ENCODE measurements at regions not wholly inside any gene's neighbourhood (a gene's known extent, or its start where the extent isn't known, plus 50 kb on each side); places are given as distances from the start of the nearest gene placed in this dataset.

DNA sequence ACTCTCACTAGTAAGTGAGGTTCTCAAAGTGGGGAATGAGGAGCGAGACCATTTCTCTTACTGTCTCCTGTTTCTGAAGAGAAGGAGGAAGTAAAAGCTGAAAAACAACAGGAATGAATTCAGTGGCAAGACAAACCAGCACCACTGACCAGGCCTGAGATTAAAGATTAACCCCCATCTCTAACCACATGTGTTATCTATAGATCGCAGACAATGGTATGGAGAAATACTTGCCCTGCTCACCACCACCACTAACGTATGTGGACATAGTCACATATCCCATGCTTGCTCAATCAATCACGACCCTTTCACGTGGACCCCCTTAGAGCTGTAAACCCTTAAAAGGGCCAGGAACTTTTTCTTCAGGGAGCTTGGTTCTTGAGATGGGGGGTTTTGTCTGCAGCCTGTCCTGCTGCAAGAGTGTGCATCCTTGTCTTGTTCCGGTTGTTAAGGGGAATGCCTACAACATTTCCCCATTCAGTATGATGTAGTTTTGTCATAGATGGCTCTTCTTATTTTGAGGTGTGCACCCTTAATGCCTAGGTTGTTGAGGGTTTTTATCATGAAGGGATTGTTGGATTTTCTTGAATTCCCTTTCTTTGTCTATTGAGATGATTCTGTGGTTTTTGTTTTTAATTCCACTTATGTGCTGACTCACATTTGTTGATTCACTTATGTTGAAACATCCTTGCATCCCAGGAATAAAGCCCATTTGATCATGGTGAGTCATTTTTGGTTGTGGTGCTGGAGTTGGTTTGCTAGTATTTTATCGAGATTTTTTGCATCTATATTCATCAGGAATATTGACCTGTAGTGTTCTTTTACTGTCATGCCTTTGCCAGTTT is 698.8 kb upstream of the LMO3 start (continued):
- TF ChIP-seq CHD2 (IDR thresholded peaks at IDR 0.05; ENCODE audit: low read depth, low read length), result no peak

DNA sequence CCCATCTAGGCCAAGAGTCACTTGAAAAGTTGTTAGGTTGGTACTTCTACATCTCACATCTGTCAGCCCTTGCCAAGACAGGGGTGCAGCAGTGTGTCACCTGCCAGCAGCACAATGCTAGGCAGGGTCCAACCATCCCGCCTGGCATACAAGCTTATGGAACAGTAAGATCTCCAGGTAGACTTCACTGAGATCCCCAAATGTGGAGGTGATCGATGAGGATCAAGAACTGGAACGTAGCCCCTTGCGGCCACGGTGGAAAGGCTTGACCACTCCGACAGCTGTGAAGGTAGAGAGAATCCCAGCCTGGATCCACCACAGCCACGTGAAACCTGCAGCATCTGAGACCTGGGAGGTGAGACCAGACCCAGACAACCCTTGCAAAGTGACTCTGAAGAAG is 696.0 kb upstream of the LMO3 start:
- CTCF ChIA-PET (ENCODE audit: low intra/inter-chr PET ratio), result no interaction called here
- Histone ChIP-seq H3K4me3 (no peak overlapping the region), H3K27me3 (ENCODE audit: control insufficient read depth in 2 of 2, insufficient read depth in 2 of 2, low read length in 2 of 2) (no peaks in the 10 kb centered on the region), H3K79me2 (ENCODE audit: control insufficient read depth, insufficient read depth, low read length) (no peaks in the 10 kb centered on the region), H2AFZ (ENCODE audit: low read depth, low read length) (no peak overlapping the region), H3K36me3 (ENCODE audit: control insufficient read depth, insufficient read depth, low read length) (no peaks in the 10 kb centered on the region), H3K4me1 (replicated peaks in 1 of 2; ENCODE audit: control insufficient read depth in 2 of 2, insufficient read depth in 2 of 2, low read length in 2 of 2) (no peaks in the 10 kb centered on the region), H4K20me1 (replicated peaks; ENCODE audit: control insufficient read depth, insufficient read depth, low read length) (no peaks in the 10 kb centered on the region), H3K9ac (ENCODE audit: insufficient read depth in 1 of 2, low read depth in 2 of 2, low read length in 2 of 2) (no peak overlapping the region), H3K4me2 (ENCODE audit: insufficient read depth, low read length) (no peak overlapping the region), H3K27ac (ENCODE audit: extremely low read depth, low read depth, low read length) (no peak overlapping the region), H3K9me1 (ENCODE audit: control insufficient read depth, insufficient read depth, low read length) (no peaks in the 10 kb centered on the region), H3K9me3 (replicated peaks; ENCODE audit: control insufficient read depth, insufficient read depth, low read depth, low read length) (no peaks in the 10 kb centered on the region)
- TF ChIP-seq ZZZ3 (IDR thresholded peaks at IDR 0.05) (no peak), ZNF274 (IDR thresholded peaks at IDR 0.05; ENCODE audit: borderline replicate concordance, low read depth, low read length) (no peak), PML (IDR thresholded peaks at IDR 0.05; ENCODE audit: low read length) (no peak), SMAD3 (CRISPR knock-in tag; conservative IDR thresholded peaks at IDR 0.05) (no peak), ZBTB11 (CRISPR knock-in tag; IDR thresholded peaks at IDR 0.05) (no peak), SP2 (IDR thresholded peaks at IDR 0.05; ENCODE audit: extremely low read depth, low read depth, low read length, poor library complexity, severe bottlenecking) (no peak), ID3 (CRISPR knock-in tag; IDR thresholded peaks at IDR 0.05) (no peak), ID3 (tag; IDR thresholded peaks at IDR 0.05) (no peak)
- no peak for FAIRE-seq
- no peak for ATAC-seq
- no peak for DNase-seq (ENCODE audit: extremely low read depth in 1 of 4, low spot score in 3 of 4)
- 0% methylated on average over 4 of the region's 7 CpGs for WGBS (ENCODE audit: insufficient coverage, low coverage, missing lambda C conversion rate)
- no TSS peak for BruUV-seq (replicated peaks)
- POLR2A ChIA-PET, result no interaction called here
- intact Hi-C loops (cut with micrococcal nuclease) (no loop called here), in situ Hi-C loops (cut with MboI) (no loop called here)

Measured in K562 (cell line).